ENCODE measurements at regions not wholly inside any gene's neighbourhood (a gene's known extent, or its start where the extent isn't known, plus 50 kb on each side); places are given as distances from the start of the nearest gene placed in this dataset.
"Not testable (repeated sequence)": the region's sequence is repeated elsewhere in the genome, so short reads cannot be mapped to it uniquely, and the experiment has no call there.

- no peak overlapping the region for H3K27ac ChIP-seq
- no peak for TF ChIP-seq CTCF (IDR thresholded peaks at IDR 0.05)
- H3K9me3 ChIP-seq, result no peaks in the 10 kb centered on the region
- no peaks in the 10 kb centered on the region for H3K36me3 ChIP-seq
- H3K27me3 ChIP-seq, result no peaks in the 10 kb centered on the region
- DNase-seq (ENCODE audit: low spot score), result no peak
- H3K4me3 ChIP-seq, result no peak overlapping the region
- no peaks in the 10 kb centered on the region for H3K4me1 ChIP-seq
Observed at GRCh38 chr5:136453986-136454758, 88.8 kb upstream of the TRPC7 start.

- Histone ChIP-seq H3K27ac (no peak overlapping the region), H3K4me3 (no peak overlapping the region), H3K4me1 (no peaks in the 10 kb centered on the region), H3K9me3 (no peaks in the 10 kb centered on the region), H3K27me3 (no peaks in the 10 kb centered on the region), H3K36me3 (no peaks in the 10 kb centered on the region)
- no peak for DNase-seq (ENCODE audit: low spot score)
- TF ChIP-seq CTCF (IDR thresholded peaks at IDR 0.05), result no peak
Observed at GRCh38 chr5:136453199-136453598, 87.9 kb upstream of the TRPC7 start.

- H3K4me1 ChIP-seq, H3K4me3 ChIP-seq: not testable (repeated sequence)
Observed at GRCh38 chr5:136447576-136447975, 82.2 kb upstream of the TRPC7 start.

DNA sequence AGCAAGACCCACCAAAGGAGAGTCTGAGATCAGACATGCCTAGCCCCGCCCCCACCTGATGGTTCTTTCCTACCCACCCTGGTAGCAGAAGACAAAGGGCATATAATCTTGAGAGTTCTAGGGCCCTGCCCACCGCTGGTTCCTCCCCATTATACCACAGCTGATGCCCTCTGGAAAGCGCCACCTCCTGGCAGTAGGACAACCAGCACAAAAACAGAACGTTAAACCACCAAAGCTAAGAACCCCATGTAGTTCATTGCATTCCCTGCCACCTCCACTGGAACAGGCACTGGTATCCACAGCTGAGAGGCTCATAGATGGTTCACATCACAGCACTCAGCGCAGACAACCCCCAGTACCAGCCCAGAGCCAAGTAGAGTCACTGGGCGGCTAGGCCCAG, 81.2 kb upstream of the TRPC7 start:
- Histone ChIP-seq H3K36me3 (no peaks in the 10 kb centered on the region), H3K4me3 (no peak overlapping the region), H3K27ac (no peak overlapping the region), H3K9me3 (no peaks in the 10 kb centered on the region), H3K27me3 (no peaks in the 10 kb centered on the region), H3K4me1 (no peaks in the 10 kb centered on the region)
- DNase-seq (ENCODE audit: low spot score), result no peak
- TF ChIP-seq CTCF (IDR thresholded peaks at IDR 0.05), result no peak

More at GRCh38 chr5:136447576-136447975, 82.2 kb upstream of the TRPC7 start:
- DNase-seq (ENCODE audit: low spot score); H3K27ac ChIP-seq; H3K36me3 ChIP-seq; H3K27me3 ChIP-seq; H3K9me3 ChIP-seq: not testable (repeated sequence)

DNA sequence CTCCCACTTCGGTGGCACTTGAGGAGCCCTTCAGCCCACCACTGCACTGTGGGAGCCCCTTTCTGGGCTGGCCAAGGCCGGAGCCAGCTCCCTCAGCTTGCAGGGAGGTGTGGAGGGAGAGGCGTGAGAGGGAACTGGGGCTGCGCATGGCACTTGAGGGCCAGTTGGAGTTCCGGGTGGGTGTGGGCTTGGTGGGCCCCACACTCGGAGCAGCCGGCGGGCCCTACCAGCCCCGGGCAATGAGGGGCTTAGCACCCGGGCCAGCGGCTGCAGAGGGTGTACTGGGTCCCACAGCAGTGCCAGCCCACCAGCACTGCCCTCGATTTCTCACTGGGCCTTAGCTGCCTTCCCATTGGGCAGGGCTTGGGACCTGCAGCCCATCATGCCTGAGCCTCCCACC, 78.8 kb upstream of the TRPC7 start:
- not testable (repeated sequence) for H3K27me3 ChIP-seq; H3K4me1 ChIP-seq; H3K36me3 ChIP-seq; H3K27ac ChIP-seq; H3K4me3 ChIP-seq; H3K9me3 ChIP-seq; DNase-seq (ENCODE audit: low spot score)

GRCh38 chr5:136439367-136439766, 74.0 kb upstream of the TRPC7 start:
- no peak for TF ChIP-seq CTCF (IDR thresholded peaks at IDR 0.05)
- Histone ChIP-seq H3K4me1 (no peaks in the 10 kb centered on the region), H3K36me3 (no peaks in the 10 kb centered on the region), H3K4me3 (no peak overlapping the region), H3K27ac (no peak overlapping the region), H3K27me3 (no peaks in the 10 kb centered on the region), H3K9me3 (no peaks in the 10 kb centered on the region)
- no peak for DNase-seq (ENCODE audit: low spot score)

DNA sequence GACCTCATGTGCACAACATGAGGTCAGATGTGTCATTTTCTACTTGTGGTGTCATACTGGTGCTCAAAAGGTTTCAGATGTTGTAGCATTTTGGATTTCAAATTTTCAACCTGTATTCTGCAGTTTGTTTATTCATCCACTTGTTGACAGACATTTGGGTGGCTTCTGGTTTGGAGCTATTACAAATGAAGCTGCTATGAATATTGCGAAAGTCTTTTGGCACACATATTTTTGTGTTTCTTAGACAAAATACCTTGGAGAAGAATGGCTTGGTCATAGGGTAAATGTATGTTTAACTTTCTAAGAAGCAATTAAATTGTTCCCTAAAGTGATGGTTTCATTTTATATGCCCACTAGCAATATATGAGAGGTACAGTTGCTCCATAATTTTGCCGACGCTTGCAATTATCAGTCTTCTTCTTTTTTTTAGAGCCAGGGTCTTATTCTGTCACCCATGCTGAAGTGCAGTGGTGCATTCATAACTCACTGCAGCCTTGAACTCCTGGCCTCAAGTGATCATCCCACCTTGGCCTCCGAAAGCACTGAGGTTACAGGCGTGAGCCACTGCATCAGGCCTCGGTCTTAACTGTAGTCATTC, 70.7 kb upstream of the TRPC7 start:
- no peak for DNase-seq (ENCODE audit: low spot score)
- H3K36me3 ChIP-seq, result no peaks in the 10 kb centered on the region
- TF ChIP-seq CTCF (IDR thresholded peaks at IDR 0.05), result no peak
- no peak overlapping the region for H3K27ac ChIP-seq
- H3K9me3 ChIP-seq, result no peaks in the 10 kb centered on the region
- no peak overlapping the region for H3K4me3 ChIP-seq
- no peaks in the 10 kb centered on the region for H3K27me3 ChIP-seq
- no peaks in the 10 kb centered on the region for H3K4me1 ChIP-seq

Measured in right atrium auricular region (tissue), 2 donors.